GM19035 (cell line): ENCODE measurements at regions not wholly inside any gene's neighbourhood (a gene's known extent, or its start where the extent isn't known, plus 50 kb on each side); places are given as distances from the start of the nearest gene placed in this dataset.

Experiments
- ATAC-seq: cut with Tn5 transposase; IDR thresholded peaks from one replicate; pipeline ENCODE4 v1.9.1; 2021; ENCODE audit not compliant: unreplicated experiment

DNA sequence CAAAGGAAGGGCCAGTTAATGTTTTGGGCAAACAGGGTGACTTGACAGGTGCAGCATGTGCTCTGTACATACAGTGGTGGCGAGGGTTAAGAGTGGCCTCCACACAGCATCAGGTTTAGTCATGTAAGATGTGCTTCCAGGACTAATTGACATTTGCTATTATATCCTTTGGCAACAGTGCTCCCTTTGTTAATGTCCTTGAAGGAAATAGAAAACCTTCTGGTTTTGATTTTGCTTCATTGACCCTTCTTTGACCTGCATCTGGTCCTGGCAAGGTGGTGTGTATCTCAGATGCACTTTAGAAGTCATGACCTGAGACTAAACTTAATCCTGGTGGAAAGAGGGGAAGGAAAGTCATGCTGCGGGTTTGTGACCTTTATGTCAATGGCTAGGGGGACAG is 440.0 kb downstream of the ENC1 start:
- ATAC-seq = no peak

DNA sequence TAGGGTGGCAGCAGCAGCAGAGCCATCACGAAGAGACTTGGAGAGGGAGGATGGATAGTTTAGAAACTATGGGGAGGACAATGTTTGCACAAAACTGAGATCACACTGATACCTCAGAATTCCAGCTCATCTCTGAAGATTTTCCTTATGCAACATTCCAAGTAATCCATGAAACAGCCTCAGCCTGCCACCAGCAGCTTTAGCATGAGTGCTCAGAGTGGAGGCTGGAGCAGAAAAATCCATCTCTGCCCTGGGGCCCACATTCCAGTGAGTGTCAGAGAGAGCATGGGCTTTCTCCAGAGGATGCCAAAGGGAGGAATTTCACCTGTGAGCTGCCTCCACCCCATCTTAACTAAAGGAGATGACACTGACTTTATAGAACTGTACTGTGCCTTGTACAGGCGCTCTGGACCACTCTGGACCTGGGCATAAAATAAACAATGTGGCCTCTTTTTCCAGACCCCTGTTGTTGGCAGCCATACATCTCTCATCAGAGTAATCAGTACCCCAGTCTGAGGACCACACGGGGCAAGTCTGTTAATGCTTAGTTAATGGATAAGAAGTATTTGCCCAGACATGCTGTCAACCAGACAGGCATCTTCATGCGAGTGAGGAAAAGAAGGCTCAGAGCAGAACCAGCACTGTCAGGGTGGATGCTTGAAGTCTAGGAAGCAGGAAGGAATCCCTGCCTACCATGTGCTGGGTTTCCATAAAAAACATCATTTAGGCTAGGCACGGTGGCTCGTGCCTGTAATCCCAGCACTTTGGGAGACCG is 440.9 kb downstream of the ENC1 start:
- ATAC-seq = no peak

DNA sequence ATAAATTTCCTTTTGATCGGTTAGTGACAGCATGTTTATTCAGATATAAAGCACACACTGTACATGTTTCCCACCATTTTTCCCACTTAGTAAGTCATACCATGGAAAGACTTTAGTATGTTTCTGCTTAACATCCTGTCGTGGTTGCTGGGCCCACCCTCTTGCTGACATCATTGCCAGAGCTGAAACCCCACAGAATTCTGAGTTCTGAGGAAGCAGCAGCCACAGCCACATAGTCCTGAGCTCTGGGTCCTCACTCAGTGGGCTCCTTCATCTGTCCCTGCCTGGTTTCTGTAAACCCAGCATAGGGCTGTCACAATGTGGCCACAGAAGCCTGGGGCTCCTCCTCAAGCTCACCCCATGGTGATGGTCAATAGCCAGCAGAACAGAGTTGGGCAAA is 441.5 kb downstream of the ENC1 start:
- no peak for ATAC-seq

DNA sequence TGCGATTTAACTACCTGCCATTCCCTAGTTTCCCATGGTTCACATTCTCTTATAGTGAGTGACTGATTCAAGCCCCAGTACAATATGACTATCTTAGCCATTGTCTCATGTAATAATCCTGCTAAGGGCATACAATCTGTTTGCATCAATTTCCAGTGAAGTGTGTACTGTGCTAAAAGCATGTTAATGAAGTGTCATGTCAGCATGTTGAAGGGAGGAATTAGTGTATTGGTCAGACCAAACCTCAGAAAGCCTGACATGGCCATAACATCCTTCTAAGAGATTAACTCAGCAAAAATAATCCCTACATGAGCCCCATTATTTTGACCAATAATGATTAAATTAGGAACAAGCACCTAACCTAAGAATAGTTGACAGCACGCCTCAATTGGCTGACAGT is 442.4 kb downstream of the ENC1 start:
- ATAC-seq = no peak

DNA sequence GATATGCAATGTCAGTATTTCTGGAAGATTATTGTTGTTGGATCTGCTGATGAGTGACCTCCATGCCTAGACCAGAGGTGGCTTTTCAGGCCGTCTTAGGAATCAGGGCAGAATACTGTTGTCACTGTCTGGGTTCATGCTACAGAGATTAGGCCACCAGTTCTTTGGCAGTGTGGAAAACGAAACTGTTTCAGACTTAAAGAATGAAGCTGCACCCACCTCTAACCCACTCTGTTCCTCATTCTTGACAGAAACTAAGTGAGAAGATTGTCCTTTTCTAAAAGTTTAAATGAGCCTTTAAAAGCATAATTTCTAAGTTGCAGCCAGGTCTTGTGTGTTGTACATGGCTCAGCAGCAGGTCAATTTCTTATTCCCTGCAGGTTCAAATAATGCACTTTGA is 444.3 kb downstream of the ENC1 start:
- no peak for ATAC-seq

DNA sequence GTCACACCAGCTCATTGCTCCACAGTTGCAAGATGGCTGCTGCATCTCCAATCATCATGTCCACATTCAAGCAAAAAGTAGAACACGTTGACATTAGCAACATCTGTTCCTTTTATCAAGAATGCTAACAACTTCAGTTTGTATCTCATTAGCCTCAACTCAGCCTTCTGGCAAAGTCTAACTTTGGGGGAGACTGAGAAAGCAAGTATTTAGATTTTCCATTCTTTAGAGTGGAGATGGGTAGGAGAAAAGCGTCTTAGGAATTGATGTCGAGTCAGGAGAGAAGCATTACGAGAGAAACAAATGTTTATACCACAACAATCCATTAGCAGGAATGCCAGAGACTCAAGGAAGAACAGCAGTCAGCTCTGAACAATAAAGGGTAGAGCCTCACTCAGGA is 446.3 kb downstream of the ENC1 start:
- no peak for ATAC-seq

DNA sequence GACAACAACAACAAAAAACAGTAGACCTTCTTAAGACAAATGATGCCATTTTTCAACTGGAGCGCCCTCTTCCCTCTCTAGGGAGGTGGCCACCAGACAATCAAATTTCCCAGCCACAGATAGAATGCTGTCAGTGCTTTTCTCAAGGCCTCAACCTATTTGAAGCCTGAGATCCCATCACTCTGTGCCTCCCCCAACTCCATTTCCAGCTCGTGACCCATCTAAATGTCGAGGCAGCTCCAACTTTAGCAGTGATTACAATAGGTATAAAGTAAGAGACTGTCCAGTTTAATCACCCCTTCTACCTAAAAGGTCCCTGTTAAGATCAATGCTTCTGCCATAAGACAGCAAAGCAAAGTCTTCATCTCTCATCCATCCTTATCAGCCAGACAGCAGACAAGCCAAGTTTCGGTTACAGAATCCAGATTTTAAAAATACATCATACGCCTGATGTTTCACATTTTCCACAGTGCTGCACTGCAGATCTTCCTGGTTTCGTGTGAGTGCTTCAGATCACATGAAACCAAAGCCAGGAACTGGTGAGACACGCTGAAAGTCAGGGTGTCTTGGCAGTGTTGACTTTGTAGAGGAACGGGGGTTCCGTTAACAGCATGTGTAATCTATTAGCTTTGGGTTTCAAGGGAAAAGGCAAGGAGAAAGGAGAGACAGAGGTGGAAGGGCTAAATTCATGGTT is 447.8 kb downstream of the ENC1 start:
- ATAC-seq = no peak

DNA sequence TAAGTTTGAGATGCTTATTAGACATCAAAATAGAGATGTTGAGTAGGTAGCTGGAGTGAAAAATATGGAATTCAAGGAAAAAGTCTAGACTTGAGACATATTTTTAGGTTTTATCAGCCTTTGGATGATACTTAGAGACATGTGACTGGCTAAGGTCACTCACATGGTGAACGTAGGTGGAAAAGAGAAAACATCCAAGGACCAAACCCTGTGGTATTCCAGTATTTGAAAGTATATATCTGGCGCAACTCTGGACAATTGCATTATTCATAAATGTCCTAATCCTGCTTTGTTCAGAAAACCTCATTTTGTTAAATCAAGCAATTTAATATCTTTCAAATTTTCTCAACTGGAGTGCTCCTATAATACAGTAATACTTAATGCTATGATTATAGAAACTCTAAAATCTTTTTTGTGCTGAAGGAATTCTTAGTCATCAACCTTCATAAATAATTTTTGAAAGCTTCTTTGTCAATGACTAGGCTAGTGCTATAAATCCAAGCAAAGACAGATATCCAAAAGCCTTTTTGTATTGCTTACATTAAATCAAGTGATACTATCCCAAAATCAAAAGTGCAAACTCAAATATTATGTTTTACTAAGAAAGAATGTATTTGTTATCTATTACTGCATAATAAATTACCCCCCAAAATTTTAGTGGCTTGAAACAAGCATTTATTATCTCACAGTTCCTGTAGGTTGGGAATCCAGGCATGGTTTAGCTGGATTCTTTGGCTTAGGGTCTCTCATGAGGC is 452.0 kb downstream of the ENC1 start:
- no peak for ATAC-seq

DNA sequence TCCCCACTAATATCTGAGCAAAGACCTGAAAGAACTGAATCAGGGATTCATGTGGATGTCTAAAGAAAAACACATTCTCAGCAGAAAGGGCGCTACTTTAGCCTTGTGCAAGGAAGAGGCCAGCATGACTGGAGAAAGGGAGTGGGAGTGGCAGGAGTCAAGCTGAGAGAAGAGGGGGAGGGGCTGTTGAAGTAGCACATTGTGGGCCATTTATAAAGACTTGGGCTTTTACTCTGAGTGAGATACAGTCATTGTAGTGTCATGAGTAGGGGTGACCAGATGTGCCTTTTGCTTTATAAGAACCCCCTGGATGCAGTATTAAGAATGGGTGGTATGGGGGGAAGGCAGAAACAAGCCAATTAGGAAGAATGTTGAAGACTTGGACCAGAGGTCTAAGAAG is 452.8 kb downstream of the ENC1 start:
- ATAC-seq = no peak

DNA sequence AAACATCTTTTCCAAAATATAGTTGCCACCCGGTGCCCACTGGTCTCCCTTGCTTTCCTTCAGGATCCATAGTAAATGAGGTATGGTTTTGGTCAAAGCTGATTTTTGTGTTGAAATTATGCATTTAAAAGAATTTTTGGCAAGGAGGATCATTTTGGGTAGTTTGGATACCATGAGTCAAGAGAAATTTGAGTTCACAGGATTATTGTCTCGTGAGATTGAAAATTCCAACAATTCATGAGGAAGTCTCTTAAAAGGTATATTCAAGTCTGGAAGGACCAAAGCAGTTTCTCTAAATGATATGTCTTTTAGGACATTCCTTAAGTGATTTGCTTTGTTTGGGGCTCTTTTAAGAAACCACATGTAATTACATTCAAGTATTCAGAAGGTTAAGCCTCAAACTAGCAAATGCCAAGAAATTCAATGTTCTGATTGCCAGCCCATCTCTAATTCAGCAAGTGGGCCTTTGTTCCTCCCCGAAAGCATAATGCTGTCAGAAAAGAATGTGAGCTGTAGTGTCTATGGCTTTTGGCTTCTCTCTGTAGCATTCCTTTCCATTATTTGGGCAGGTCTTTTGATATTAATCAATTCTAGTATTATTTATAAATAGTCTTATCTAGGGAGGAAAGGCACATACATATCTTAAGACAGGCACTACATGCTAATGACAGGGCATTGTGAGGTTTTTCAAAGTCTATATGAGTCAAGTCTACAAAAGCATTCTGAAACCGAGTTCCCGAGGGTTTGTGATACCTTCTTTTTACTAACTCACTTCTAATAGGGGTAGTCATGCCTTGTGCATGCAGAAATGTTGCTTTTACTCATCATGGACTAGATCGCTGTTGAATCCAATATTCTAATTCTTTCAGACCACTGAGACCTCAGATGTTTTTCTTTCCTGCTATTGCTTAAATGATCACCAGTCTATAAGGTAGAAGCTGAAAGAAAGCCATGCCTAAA is 453.9 kb downstream of the ENC1 start:
- ATAC-seq = no peak

DNA sequence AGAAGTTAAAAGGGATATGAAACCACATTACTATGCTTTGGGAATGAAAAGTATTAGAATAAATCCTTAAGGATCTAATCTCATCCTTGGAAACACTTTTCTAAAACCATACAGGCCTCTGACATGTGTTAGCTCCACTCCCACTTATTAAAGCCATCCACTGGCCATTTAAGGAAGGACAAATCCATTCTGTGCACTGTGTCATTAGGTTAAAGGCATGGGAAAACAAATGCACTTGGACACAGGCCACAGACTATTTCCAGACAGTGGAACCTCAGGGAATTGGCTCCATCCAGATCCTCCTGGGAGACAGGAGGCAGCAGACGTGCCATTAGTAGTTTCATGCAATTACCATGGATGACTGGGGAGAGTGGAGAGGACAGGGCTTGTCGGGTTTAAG is 454.9 kb downstream of the ENC1 start:
- ATAC-seq = no peak

DNA sequence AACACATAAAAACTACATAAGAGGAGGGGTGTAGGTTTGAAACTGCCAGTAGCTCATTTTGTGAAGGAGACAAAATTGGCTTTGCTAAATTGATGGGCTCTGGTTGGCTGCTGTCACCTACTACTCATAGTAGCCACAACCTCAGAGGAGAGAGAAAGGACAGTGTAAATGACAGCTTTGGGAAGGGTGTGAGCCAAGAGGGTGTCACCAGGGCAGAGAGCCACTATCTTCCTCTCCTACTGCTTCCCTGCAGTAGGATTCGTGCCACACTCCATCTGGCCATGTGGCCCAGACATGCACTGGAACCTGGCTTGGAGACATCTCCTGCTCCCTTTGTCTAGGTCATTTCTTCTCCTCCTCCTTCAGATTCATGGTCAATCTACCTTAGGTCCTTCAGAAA is 455.9 kb downstream of the ENC1 start:
- no peak for ATAC-seq

DNA sequence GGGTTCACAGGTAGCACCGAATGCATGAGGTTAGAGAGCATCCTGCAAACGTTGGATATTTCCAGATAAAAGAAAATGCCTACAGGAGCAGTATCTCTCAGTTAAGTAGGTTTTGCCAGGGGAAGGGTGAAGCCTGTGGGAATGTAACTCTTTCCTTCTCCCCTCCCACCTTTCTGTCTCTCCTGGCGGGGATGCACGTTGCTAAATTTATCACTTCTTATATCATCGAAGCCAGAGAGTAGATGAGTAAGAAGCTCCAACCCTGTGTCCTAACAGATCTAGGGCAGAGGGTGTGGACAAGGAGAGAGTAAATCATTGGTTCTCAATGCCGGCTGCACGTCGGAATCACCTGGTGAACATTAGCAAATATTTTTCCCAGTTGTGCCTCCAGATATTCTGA is 457.5 kb downstream of the ENC1 start:
- ATAC-seq = no peak

DNA sequence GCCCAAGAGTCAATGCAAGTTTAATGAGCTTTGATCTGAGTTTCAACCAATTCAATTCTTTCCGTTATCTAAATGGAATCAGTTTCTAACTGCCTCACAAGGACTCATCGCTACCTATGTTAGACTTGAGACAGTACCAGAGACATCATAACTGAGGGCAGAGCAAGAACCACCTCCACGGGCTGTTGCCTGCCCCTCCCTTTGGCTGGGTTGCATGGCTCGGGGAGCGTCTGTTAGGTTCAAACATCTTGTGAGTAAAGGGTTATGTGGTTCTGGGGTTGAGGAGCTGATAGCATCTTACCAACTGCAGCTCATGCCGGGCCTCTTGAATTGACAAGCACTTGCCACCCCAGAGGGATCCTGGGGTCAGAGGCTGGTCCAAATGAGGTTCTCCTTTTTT is 457.9 kb downstream of the ENC1 start:
- no peak for ATAC-seq

DNA sequence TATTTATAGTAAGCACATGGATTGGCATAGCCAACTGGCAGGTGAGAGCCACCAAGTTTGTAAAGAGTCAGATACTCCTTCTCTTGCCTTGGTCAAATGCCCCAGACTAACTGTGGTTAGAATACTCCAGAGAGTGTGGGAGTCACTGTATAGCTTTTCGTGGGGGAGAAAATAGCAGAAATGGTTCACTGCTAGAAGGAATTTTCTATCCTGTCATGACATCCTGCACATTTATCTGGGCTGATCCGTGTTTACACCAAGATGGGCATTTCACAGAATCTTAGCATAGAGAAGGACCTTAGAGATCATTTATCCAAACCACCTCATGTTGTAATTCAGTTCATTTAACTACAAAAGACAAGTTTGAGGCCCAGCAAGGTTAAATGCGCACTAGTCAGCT is 460.8 kb downstream of the ENC1 start:
- no peak for ATAC-seq

DNA sequence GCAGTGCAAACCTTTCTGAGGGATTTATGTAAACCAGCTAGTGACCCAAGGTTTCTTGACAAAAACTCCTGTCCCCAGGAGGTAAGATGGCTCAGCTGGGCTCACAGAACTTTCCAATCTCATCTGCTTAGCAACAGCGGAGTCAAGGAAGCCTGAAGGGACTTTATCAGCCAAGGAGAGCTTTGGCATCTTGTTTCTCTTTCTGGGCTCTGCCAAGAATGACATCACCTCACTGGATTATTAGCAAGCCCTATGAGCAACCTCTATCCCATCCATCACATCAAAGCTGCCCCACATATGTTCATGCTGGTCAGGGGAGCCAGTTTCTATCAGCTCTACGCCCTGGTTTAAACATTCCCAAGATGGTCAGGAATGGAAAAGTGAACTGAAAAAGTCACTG is 461.3 kb downstream of the ENC1 start:
- no peak for ATAC-seq

DNA sequence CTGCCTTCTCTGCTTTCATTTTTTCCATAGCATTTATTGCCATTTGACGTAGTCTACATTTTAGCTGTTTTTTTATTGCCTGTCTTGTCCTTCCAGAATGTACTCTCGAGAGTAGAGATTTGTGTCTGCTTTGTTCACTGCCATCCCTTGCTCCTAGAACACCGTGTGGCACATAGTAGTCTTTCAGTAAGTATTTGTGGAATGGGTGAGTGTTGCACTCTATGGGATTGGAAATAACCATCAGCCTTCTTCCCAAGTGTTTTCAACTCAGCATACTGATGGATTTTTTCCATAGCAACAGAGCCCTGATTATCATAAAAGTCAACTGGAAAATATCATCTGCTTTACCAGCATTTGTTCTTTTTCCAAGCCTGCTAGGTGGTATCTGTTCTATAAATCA is 462.6 kb downstream of the ENC1 start:
- no peak for ATAC-seq

DNA sequence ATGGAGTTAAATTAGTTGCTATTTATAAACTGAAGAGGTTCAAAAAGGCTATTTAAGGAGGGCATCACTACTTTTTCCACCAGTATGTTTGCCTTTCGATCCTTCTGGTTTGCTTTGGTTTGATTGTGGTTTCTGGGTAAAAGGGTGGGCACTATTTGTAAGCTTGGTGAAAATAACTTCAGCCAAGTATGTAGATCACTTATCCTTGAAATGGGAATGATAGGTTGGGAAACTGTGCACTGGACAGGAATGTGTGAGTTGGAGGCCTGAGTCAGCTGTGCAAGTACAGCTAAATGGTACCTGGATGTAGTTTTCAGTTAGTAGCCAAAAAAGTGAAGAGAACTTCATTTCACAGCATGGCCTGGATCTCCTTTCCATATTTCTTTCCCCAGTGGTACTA is 466.2 kb downstream of the ENC1 start:
- no peak for ATAC-seq

DNA sequence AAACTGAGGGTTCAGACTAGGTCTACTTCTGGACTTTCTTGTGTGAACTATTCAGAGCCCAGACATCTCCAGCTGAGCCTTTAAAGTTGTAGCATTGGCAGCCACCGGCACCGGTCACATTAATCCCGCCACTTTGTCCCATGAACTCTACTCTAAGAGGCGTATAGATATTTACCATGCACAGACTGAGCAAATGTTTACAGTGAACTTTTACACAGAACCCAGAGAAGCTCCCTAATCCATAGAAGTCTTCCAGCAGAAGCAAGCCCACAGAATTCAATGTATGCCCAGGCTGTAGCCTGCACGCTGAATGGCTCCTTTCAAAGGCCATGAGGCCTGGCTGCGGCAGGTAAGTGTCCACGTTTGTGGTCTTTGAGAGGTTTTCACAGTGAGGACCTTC is 466.9 kb downstream of the ENC1 start:
- ATAC-seq = no peak

DNA sequence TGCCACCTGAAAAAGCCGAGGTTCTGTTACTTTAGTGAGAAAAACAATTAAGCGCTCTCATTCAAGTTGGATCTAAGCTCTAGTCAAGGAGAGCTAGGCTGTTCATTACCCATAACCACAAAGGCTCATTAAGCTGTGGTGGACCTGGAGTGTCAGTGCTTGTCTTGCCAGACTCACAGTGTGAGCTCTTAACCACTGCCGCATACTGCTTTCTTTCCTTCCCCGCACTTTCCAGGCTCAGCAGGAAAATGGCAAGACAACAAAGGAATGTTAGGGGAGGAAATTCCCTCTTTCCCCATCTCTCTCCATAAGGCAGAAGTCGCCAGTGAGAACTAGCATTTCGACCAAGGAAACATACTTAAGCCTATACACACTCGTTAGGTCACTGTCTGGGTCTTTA is 467.3 kb downstream of the ENC1 start:
- ATAC-seq = no peak

DNA sequence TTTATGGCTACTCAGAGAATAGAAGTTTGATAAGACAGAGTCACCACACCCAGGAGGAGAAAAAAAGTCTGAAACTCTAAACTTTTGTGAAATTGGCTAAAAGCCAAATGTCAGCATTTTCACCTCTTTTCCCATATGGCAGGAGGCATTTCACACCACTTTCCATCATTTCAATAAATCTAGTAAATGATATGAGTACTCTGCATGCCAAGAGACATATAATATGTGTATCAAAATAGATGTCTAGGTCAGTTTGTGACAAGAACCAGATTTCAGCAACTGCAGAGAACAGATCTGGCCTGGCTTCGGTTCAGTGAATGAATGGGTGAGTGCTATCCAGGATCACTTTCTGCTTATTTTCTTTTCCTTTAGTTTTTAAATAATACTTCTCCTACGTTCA is 470.8 kb downstream of the ENC1 start:
- no peak for ATAC-seq
